ENCODE measurements at regions not wholly inside any gene's neighbourhood (a gene's known extent, or its start where the extent isn't known, plus 50 kb on each side); places are given as distances from the start of the nearest gene placed in this dataset.

- TF ChIP-seq BCL11A (IDR thresholded peaks at IDR 0.05; ENCODE audit: low read depth in 2 of 2, low read length in 2 of 2), result no peak
These were observed 135.7 kb downstream of the ZNF281 start (continued) for GRCh38 chr1:200274116-200274515.

Measured in H1 (cell line).